ENCODE measurements at regions not wholly inside any gene's neighbourhood (a gene's known extent, or its start where the extent isn't known, plus 50 kb on each side); places are given as distances from the start of the nearest gene placed in this dataset.

DNA sequence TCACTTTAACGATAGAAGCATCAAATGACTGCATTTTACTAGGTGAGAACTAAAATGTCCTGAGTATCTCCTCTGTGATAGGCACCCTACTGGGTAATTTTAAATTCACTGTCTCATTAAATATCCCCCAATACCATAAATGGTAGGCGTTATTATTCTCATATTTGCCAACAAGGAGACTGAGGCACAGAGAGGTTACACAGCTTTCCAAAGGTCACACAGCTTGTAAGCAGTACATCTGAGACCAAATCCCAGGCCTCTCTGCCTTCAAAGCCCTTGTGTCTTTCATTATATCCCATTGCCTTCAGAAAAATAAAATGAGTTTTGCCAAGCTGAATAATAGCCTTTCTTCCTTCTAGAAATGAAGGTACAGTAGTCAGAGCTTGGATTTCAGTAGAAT is 502.6 kb downstream of the HAPSTR1 start:
- no peak for DNase-seq (ENCODE audit: low spot score)
- no peak for TF ChIP-seq CTCF (IDR thresholded peaks at IDR 0.05)
- no peak for ATAC-seq (ENCODE audit: low FRiP score)

- ATAC-seq (ENCODE audit: low FRiP score) = no peak
- DNase-seq (ENCODE audit: low spot score) = no peak
- TF ChIP-seq CTCF (IDR thresholded peaks at IDR 0.05) = no peak
Observed at GRCh38 chr16:9594946-9595345, 503.5 kb downstream of the HAPSTR1 start.

GRCh38 chr16:9595393-9595792 is 503.9 kb downstream of the HAPSTR1 start:
- ATAC-seq (ENCODE audit: low FRiP score) (no peak), DNase-seq (ENCODE audit: low spot score) (no peak)
- no peak for TF ChIP-seq CTCF (IDR thresholded peaks at IDR 0.05)

GRCh38 chr16:9596788-9597187 is 505.3 kb downstream of the HAPSTR1 start:
- no peak for ATAC-seq (ENCODE audit: low FRiP score)
- no peak for DNase-seq (ENCODE audit: low spot score)
- TF ChIP-seq CTCF (IDR thresholded peaks at IDR 0.05) = no peak

DNA sequence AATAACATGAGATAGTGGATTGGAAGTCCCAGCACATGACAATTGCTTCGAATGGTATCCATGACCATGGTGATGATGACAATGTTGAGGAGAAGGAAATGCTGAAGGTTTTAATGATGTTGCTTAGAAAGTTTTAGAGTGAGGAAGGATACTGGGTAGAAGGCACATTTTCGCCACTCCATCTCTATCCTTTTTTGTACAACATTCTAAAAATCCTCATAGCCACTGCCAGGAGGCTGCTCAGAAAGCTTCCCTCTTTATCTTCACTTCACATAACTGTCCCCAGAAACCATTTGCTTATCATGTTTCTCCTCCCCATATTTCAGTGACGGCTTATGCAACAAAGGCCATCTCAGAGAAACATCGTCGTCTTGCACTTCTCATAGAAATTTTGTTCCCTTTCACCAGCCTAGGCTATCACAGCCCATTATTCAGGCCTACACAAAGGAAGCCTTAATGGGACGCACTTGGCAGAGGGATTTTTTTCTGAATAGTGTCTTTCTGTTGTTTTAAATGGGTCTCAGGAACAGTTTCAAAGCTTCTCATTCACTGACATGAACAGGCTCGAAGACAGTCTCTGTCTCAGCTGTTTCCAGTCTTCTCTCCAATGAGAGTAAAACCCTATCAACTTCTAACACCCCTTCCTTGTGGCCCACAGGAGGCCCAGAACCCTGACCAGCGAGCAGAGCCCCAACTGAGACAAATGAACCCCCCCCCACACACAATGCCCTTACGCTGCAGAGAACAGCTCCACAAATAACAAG is 506.7 kb downstream of the HAPSTR1 start:
- TF ChIP-seq CTCF (IDR thresholded peaks at IDR 0.05) = no peak
- DNase-seq (ENCODE audit: low spot score) (no peak), ATAC-seq (ENCODE audit: low FRiP score) (no peak)

GRCh38 chr16:9598731-9599083 is 507.3 kb downstream of the HAPSTR1 start:
- no peak for ATAC-seq (ENCODE audit: low FRiP score)
- no peak for TF ChIP-seq CTCF (IDR thresholded peaks at IDR 0.05)
- no peak for DNase-seq (ENCODE audit: low spot score)

GRCh38 chr16:9599415-9600120 is 508.1 kb downstream of the HAPSTR1 start:
- ATAC-seq (ENCODE audit: low FRiP score) (no peak), DNase-seq (ENCODE audit: low spot score) (no peak)
- no peak for TF ChIP-seq CTCF (IDR thresholded peaks at IDR 0.05)

Data from omental fat pad (tissue), 3 donors.